A204.1 (cell line): ENCODE measurements at regions not wholly inside any gene's neighbourhood (a gene's known extent, or its start where the extent isn't known, plus 50 kb on each side); places are given as distances from the start of the nearest gene placed in this dataset.

Experiments used
- FAIRE-seq: peaks from 2 replicates; lab custom pipeline; 2012; peaks lifted over from hg19 to GRCh38; lab: Jason Lieb, UNC

DNA sequence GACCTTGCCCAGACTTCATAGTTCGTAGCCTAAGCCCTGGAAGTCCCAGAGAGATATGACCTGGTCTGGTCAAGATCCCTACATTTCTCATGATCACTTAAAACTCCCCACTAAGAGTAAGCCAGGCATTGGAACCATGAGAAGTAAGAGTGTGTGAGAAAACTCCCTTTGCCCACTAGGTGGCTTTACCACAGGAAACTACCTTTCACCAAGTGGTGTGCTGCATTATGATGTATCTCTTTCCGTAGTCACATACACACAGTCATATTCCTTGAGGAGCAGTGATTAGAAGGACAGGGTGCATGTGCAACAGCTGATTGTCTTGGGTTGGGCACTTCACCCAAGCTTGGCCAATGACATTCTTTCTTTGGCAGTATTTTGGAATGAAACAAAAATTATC lies 639.3 kb downstream of the KCNJ2 start:
- no peak for FAIRE-seq

DNA sequence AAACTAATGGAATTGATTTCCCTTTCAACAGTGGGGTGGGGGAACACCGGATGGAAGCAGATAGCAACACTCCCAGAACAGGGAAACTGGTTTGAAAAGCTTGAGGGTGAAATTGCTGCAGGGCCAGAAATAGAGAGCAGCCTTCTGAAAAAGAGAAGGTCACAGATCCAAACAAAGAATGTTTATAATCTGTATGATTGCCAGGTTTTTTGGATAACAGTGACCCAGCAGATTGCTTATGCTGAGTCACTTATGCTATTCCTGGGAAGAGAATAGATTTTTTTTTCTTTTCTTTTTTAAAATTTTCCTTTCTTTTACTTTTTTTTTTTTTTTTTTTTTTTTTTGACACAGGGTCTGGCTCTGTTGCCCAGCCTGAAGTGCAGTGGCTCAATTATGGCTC lies 641.3 kb downstream of the KCNJ2 start:
- FAIRE-seq: no peak

GRCh38 chr17:70813355-70813930 lies 644.1 kb downstream of the KCNJ2 start:
- FAIRE-seq: no peak

- FAIRE-seq: no peak
Measured at GRCh38 chr17:70819183-70819582, 649.9 kb downstream of the KCNJ2 start.

DNA sequence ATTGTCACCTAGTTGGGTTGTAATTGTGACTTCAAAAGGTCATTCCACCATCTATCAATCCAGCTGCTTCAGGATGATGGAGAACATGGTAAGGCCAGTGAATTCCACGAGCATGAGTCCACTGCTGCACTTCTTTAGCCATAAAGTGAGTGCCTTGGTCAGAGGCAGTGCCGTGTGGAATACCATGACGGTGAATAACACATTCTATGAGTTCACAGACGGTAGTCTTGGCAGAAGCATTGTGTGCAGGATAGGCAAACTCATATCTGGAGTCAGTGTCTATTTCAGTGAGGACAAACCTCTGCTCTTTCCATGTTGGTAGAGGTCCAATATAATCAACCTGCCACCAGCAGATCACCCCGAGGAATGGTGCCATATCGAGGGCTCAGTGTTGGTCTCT lies 650.9 kb downstream of the KCNJ2 start:
- no peak for FAIRE-seq

DNA sequence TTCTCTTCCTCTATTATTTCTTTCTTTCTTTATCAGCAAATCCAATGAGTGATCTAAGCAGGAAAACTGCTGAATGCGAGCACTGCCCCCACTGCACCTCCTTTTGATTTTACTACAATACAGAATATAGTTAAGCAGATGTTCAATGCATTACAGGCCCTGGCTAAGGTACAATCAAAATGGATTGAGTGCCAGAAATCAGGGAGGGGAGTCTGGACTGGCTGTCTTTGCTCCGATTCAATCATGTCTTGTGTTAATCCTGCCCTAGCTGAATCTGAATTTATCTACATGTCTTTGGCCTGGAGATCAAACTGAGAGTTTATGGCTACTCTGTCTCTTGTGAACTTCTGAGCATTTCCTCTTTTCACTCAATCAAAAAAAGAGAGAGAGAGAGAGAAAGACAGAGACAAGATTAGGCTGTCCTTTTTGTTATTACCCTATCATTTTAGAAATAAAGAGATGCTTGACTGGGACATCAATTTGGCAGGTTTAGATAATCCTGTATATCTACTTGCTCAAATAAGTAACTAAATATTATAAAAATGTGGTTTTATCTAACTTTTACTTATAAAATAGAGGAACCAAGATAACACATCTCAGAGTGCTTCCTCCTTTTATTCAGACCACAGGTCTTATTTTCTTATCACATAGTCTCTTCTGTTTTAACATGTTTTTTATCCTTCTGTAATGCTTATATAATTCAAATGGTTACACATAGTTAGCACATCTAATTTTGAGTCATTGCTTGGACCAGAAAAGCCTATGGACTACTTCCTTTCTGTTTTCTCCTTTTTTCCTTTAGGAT lies 656.2 kb downstream of the KCNJ2 start:
- no peak for FAIRE-seq

DNA sequence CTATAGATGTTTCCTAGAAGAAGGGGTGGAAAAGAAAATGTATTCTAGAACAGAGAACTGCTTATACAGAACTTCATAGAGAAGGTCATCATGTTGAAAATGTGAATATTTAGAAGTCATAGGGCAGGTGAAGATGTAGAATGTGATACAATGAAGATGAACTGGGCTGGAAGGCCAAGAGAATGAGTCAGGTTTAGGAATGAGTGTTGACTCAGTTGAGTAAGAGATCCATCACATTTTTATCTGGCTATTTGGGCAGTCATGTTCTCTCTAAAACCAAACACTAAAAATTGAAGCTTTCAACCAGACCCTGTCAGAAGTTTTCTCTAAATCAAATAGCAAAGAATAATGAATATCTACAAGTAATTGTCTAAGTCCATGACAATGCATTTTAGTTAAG lies 660.5 kb downstream of the KCNJ2 start:
- no peak for FAIRE-seq

- no peak for FAIRE-seq
Measured at GRCh38 chr17:70834039-70834438, 664.7 kb downstream of the KCNJ2 start.

GRCh38 chr17:70848785-70849184 lies 679.5 kb downstream of the KCNJ2 start:
- FAIRE-seq: no peak

GRCh38 chr17:70855401-70856054 lies 686.2 kb downstream of the KCNJ2 start:
- no peak for FAIRE-seq

DNA sequence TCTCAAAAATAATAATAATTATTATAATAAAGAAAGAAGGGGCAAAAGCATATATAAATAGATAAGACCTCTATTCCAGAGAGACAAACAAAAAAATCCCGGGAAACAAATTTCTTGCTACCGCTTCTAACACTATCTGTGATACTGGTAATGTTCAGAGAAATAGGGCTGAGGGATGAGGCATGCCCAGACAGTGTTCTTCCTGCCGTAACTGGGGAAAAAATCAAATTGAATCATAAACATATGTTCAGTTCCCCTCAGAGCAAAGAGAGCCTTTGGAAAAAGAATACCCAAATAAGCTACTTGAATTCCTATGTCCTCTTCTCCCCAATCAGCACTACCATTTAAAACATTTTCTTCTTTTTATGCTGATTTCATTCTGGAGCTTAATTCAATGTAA lies 688.0 kb downstream of the KCNJ2 start:
- no peak for FAIRE-seq

- no peak for FAIRE-seq
Measured at GRCh38 chr17:70859829-70860228, 690.5 kb downstream of the KCNJ2 start.

DNA sequence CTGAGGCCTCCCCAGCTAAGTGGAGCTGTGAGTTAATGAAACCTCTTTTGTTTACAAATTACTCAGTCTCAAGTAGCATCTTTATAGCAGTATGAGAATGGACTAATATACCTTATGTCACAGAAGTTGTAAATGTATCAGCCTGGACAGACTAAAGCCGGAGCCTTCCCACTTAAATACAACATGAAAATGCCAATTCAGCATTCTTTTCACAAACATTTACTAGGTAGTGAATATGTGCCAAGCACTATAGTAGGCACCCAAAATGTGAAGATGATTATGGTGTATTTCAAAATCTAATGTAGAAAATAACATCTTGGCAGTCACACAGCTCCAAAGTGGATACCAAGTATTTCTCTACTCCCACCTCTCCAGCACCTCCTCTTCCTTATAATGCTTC lies 693.0 kb downstream of the KCNJ2 start:
- no peak for FAIRE-seq

- no peak for FAIRE-seq
Measured at GRCh38 chr17:70863436-70864248, 694.3 kb downstream of the KCNJ2 start.

- FAIRE-seq: no peak
Measured at GRCh38 chr17:70865993-70866804, 696.9 kb downstream of the KCNJ2 start.

GRCh38 chr17:70868149-70868548 lies 698.8 kb downstream of the KCNJ2 start:
- no peak for FAIRE-seq

DNA sequence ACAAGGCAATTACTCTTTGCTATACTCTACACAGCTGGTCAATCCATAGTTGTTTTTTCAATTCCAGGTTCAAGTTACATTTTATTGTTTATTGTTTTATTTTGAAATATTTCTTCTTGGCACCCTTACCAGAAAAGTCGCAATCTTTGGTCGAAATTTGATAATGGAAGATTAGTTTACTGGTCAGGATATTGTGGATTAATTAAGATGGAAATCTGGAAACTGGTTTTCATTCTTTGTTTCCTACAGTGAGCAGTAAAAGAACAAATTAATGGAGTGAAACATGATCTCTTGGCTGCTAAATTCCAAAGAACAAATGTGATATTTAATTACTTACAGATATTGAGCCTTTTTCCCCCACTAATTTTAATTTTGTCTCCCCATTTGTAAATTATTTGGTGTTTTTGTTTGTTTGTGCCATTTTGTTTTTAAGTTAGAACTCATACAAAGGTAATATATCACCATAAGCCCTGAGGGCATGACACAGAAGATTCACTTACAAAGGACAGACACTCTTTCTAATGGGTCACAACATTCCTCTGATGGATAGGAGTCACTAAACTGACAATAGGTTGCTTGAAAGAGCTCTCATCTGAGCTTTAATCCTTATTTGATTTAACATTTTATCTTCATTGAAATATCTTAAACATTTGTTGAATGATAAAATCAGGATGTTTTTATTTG lies 700.2 kb downstream of the KCNJ2 start:
- no peak for FAIRE-seq

DNA sequence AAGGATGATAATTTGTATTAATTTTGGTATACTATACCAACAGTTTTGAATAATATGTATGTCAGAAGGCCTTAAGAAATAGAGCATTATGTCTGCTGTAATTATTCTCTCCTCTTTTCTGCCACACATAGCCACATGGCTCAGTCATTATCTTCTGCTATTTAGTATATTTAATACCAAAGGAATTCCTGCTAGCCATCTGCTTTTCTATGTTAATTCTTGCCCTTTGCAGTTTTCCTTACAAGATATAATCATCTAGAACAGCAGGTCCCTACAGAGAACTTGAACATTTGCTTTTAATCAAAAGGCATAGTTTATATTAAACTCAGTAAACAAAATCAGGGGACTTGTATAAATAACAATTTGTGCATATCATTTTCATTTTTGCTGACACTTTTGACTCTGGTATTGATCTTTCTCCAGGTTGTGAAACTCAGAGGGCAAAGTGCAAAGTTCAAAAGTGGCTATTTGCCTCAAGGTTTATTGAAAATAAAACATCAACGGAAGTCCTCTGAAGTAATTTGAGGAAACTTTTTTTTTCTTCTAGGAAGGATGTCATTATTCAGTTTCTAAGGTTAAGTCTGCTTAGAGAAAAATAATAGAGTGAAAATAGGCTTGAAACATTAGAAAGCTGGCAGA lies 702.0 kb downstream of the KCNJ2 start:
- FAIRE-seq: no peak

- FAIRE-seq: no peak
Measured at GRCh38 chr17:70872103-70872502, 702.8 kb downstream of the KCNJ2 start.

DNA sequence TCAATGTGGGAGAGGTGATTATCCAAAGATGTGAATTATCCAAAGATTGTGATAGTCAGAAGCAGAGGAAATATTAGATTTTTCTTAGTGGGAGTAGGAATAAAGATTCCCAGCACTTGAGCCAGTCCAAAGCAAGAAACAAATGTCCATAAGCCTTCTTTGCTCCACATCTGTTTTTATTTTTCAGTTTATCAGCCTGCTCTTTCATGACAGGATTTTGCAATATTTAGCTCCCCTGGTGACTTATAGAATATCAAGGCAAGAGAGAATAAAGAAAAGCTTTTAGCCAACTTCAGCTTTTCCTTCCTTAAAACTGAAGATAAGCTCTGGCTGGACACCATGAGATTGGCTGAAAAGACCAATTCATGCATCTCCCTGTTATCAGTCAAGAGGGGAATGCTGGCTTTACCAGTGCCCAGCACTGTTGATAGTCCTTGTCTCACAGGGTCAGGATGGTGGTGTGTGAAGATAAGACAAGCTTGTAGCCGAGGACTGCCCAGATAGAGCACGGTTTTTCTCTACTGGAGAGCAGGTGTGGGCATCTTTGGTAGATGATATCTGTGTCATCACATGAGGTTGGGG lies 706.5 kb downstream of the KCNJ2 start:
- no peak for FAIRE-seq
